Muscle of leg (tissue), 3 donors: ENCODE measurements at regions not wholly inside any gene's neighbourhood (a gene's known extent, or its start where the extent isn't known, plus 50 kb on each side); places are given as distances from the start of the nearest gene placed in this dataset.

ENCODE experiments used
- DNase-seq: peaks from one replicate; pipeline ENCODE4 v3.0.0; 2013
- H3K27ac ChIP-seq: one replicate; pipeline ENCODE4 v1.5.1; 2013; ENCODE audit warnings: mild to moderate bottlenecking, low read length, control low read depth
- H3K27me3 ChIP-seq: one replicate; pipeline ENCODE4 v1.6.1; 2013; ENCODE audit warnings: low read length; ENCODE audit not compliant: control insufficient read depth, insufficient read depth
- H3K36me3 ChIP-seq: one replicate; pipeline ENCODE4 v1.6.1; 2013; ENCODE audit warnings: low read length; ENCODE audit not compliant: control insufficient read depth, insufficient read depth
- H3K4me1 ChIP-seq: one replicate; pipeline ENCODE4 v1.6.1; 2013; ENCODE audit warnings: low read length; ENCODE audit not compliant: control insufficient read depth, insufficient read depth
- H3K4me3 ChIP-seq: one replicate; pipeline ENCODE4 v1.5.1; 2013; ENCODE audit warnings: low read length, control low read depth
- H3K9me3 ChIP-seq: replicated peaks from 2 replicates; pipeline ENCODE4 v1.6.1; 2013; ENCODE audit warnings: low read depth, low read length; ENCODE audit not compliant: control insufficient read depth
- WGBS: methylation state at CpG from one replicate; pipeline ENCODE4 v1.1.5; 2013; ENCODE audit warnings: missing lambda C conversion rate; ENCODE audit not compliant: insufficient coverage; 5-methylcytosine and 5-hydroxymethylcytosine counted together

GRCh38 chr10:60706146-60706545, 72.1 kb upstream of the CDK1 start:
- no peak overlapping the region for H3K27ac ChIP-seq
- DNase-seq = no peak
- no peaks in the 10 kb centered on the region for H3K9me3 ChIP-seq
- no peaks in the 10 kb centered on the region for H3K4me1 ChIP-seq
- H3K36me3 ChIP-seq = no peaks in the 10 kb centered on the region
- no peak overlapping the region for H3K4me3 ChIP-seq
- H3K27me3 ChIP-seq = no peaks in the 10 kb centered on the region
- WGBS = 57% methylated on average over 1 of the region's 1 CpG

- no peaks in the 10 kb centered on the region for H3K27me3 ChIP-seq
- no peaks in the 10 kb centered on the region for H3K9me3 ChIP-seq
- no peaks in the 10 kb centered on the region for H3K36me3 ChIP-seq
- no peaks in the 10 kb centered on the region for H3K4me1 ChIP-seq
- no peak overlapping the region for H3K27ac ChIP-seq
- no CpG with 5 or more reads among the region's 1 CpG for WGBS
- DNase-seq = no peak
- no peak overlapping the region for H3K4me3 ChIP-seq
Observed at GRCh38 chr10:60705376-60705775, 72.9 kb upstream of the CDK1 start.

GRCh38 chr10:60704471-60704870, 73.8 kb upstream of the CDK1 start:
- Histone ChIP-seq H3K27ac (no peak overlapping the region), H3K27me3 (no peaks in the 10 kb centered on the region), H3K36me3 (no peaks in the 10 kb centered on the region), H3K9me3 (no peaks in the 10 kb centered on the region), H3K4me1 (no peaks in the 10 kb centered on the region), H3K4me3 (no peak overlapping the region)
- WGBS = no CpG with 5 or more reads among the region's 3 CpGs
- no peak for DNase-seq

DNA sequence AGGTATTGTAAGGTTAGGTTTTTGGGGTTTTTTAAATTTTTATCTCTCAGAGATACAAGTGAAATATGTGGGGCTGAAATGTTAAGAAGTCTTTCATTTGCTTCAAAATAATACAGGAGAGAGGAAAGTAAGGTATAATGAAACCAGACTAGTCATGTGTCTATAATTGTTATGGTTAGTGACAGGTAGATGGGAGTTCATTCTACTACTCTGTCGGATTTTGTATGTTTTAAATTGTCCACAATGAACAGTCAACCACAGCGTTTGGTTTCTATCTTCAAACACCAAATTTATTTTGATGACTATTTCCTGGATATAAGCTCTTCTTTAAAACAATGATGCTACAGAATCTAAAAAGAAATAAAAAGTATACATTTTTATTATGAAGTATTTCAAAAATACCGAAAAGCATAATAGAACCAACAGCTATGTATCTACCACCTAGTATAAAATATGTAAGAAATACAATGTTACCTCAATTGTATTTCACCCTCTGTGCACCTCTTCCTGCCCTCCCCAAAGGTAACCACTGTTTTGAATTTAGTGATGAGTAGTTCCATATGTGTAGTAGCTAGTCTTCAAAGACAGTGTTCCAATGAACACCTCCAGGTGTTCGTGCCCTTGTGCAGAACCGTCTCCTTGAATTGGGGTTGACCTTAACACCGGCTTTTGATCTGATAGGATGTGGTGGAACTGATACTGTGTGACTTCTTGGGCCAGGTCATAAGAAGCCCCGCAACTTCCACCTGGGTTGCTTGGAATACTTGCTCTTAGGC, 74.8 kb upstream of the CDK1 start:
- no peak overlapping the region for H3K4me3 ChIP-seq
- no peaks in the 10 kb centered on the region for H3K36me3 ChIP-seq
- WGBS = 53% methylated on average over 2 of the region's 7 CpGs
- H3K4me1 ChIP-seq = no peaks in the 10 kb centered on the region
- no peak overlapping the region for H3K27ac ChIP-seq
- H3K27me3 ChIP-seq = no peaks in the 10 kb centered on the region
- H3K9me3 ChIP-seq = no peaks in the 10 kb centered on the region
- no peak for DNase-seq

- no peaks in the 10 kb centered on the region for H3K27me3 ChIP-seq
- DNase-seq = no peak
- H3K36me3 ChIP-seq = no peaks in the 10 kb centered on the region
- peaks cover 3% of the 10 kb centered on the region for H3K9me3 ChIP-seq
- no peak overlapping the region for H3K4me3 ChIP-seq
- no peak overlapping the region for H3K27ac ChIP-seq
- no peaks in the 10 kb centered on the region for H3K4me1 ChIP-seq
Observed at GRCh38 chr10:60687679-60688078, 90.6 kb upstream of the CDK1 start.

DNA sequence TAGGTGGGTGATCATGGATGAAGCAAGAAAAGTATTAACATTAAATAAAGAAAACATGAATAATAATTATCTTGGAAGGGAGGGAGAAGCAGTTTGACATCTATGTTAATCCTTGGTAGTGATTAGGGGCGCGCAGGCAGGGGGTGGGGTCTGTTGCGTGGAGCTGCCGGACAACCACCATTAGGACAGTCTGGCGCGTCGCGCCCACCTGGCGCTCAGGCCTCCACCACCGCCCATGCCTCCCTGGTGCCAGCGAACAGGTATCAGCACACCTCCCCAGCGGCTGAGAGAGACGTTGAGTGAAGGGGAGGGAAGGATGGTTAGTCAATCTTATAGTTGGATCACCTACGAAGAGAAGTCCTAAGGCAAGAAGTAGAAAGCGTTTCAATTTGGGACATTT, 94.2 kb upstream of the CDK1 start:
- H3K27me3 ChIP-seq = no peaks in the 10 kb centered on the region
- no peak for DNase-seq
- H3K36me3 ChIP-seq = no peaks in the 10 kb centered on the region
- WGBS = 85% methylated on average over 8 of the region's 15 CpGs
- no peak overlapping the region for H3K27ac ChIP-seq
- H3K4me3 ChIP-seq = no peak overlapping the region
- H3K9me3 ChIP-seq = peaks cover 3% of the 10 kb centered on the region
- no peaks in the 10 kb centered on the region for H3K4me1 ChIP-seq

GRCh38 chr10:60681103-60681502, 97.2 kb upstream of the CDK1 start:
- Histone ChIP-seq H3K36me3 (no peaks in the 10 kb centered on the region), H3K27ac (no peak overlapping the region), H3K9me3 (peaks cover 3% of the 10 kb centered on the region), H3K27me3 (no peaks in the 10 kb centered on the region), H3K4me1 (no peaks in the 10 kb centered on the region), H3K4me3 (no peak overlapping the region)
- 87% methylated on average over 2 of the region's 2 CpGs for WGBS
- DNase-seq = no peak

- no peak overlapping the region for H3K4me3 ChIP-seq
- H3K36me3 ChIP-seq = no peaks in the 10 kb centered on the region
- H3K9me3 ChIP-seq = peaks cover 3% of the 10 kb centered on the region
- DNase-seq = no peak
- no peak overlapping the region for H3K27ac ChIP-seq
- no peaks in the 10 kb centered on the region for H3K27me3 ChIP-seq
- WGBS = 81% methylated on average over 8 of the region's 10 CpGs
- no peaks in the 10 kb centered on the region for H3K4me1 ChIP-seq
Observed at GRCh38 chr10:60679388-60679990, 98.8 kb upstream of the CDK1 start.

DNA sequence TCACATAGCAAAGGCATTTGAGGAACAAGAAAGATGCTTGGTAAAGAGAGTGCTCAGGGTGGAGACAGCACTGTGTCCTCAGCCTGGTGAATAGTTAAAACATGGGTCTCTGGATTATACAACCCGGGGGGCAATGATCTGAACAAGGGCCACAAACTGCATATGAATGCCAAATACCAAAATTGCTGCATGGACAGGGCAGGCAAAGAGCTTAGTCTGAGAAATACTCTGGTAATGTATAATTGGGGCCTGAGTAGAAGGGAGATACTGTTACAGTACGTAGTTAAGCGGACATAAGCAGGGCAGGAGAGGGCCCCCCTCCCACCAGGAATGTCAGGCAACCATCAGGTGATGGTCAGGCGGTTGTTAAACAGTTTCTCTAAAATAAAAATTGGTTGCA, 99.3 kb upstream of the CDK1 start:
- H3K9me3 ChIP-seq = peaks cover 3% of the 10 kb centered on the region
- DNase-seq = no peak
- no peak overlapping the region for H3K27ac ChIP-seq
- no peak overlapping the region for H3K4me3 ChIP-seq
- H3K36me3 ChIP-seq = no peaks in the 10 kb centered on the region
- no peaks in the 10 kb centered on the region for H3K27me3 ChIP-seq
- 90% methylated on average over 2 of the region's 4 CpGs for WGBS
- H3K4me1 ChIP-seq = no peaks in the 10 kb centered on the region

GRCh38 chr10:60677531-60678129, 100.6 kb upstream of the CDK1 start:
- H3K27ac ChIP-seq = no peak overlapping the region
- no peaks in the 10 kb centered on the region for H3K36me3 ChIP-seq
- 20% methylated on average over 1 of the region's 4 CpGs for WGBS
- H3K27me3 ChIP-seq = no peaks in the 10 kb centered on the region
- no peak for DNase-seq
- no peaks in the 10 kb centered on the region for H3K4me1 ChIP-seq
- no peak overlapping the region for H3K4me3 ChIP-seq
- H3K9me3 ChIP-seq = peaks cover 3% of the 10 kb centered on the region
